RWPE2 (cell line): ENCODE measurements at regions not wholly inside any gene's neighbourhood (a gene's known extent, or its start where the extent isn't known, plus 50 kb on each side); places are given as distances from the start of the nearest gene placed in this dataset.

ENCODE experiments used
- ATAC-seq: fragments of 200-7000 bp; cut with Tn5 transposase; 3 replicates; pipeline ENCODE4 v1.9.1; 2021; ENCODE audit warnings: low read depth
- DNase-seq: peaks from one replicate; pipeline ENCODE4 v3.0.0-alpha.2; 2020; ENCODE audit warnings: low spot score
- H3K27ac ChIP-seq: fragments of 450-650 bp; 2 replicates; pipeline ENCODE4 v1.5.1; 2017; ENCODE audit warnings: mild to moderate bottlenecking; ENCODE audit not compliant: poor library complexity, severe bottlenecking
- H3K27me3 ChIP-seq: fragments of 250-450 bp; sonication (Bioruptor Pico); 2 replicates; pipeline ENCODE4 v1.5.1; 2021; ENCODE audit warnings: mild to moderate bottlenecking, moderate library complexity; ENCODE audit not compliant: insufficient read depth, poor library complexity, severe bottlenecking
- H3K36me3 ChIP-seq: fragments of 250-450 bp; sonication (Bioruptor Pico); 2 replicates; pipeline ENCODE4 v1.5.1; 2020; ENCODE audit warnings: low read depth, mild to moderate bottlenecking, moderate library complexity
- H3K4me1 ChIP-seq: fragments of 250-450 bp; sonication (Bioruptor Pico); 2 replicates; pipeline ENCODE4 v1.5.1; 2021; ENCODE audit warnings: mild to moderate bottlenecking, moderate library complexity; ENCODE audit not compliant: insufficient read depth, poor library complexity, severe bottlenecking
- H3K4me3 ChIP-seq: fragments of 250-450 bp; sonication (Bioruptor Pico); 2 replicates; pipeline ENCODE4 v1.5.1; 2021; ENCODE audit warnings: mild to moderate bottlenecking, moderate library complexity; ENCODE audit not compliant: severe bottlenecking
- H3K9me3 ChIP-seq: fragments of 250-450 bp; sonication (Bioruptor Pico); 2 replicates; pipeline ENCODE4 v1.5.1; 2021; ENCODE audit warnings: mild to moderate bottlenecking, moderate library complexity; ENCODE audit not compliant: severe bottlenecking
- TF ChIP-seq, protein P1 (sequence below): fragments of 450-650 bp; IDR thresholded peaks from one replicate; pipeline ENCODE4 v1.5.1; 2017; ENCODE audit warnings: mild to moderate bottlenecking, moderate library complexity; ENCODE audit not compliant: poor library complexity, severe bottlenecking

DNA sequence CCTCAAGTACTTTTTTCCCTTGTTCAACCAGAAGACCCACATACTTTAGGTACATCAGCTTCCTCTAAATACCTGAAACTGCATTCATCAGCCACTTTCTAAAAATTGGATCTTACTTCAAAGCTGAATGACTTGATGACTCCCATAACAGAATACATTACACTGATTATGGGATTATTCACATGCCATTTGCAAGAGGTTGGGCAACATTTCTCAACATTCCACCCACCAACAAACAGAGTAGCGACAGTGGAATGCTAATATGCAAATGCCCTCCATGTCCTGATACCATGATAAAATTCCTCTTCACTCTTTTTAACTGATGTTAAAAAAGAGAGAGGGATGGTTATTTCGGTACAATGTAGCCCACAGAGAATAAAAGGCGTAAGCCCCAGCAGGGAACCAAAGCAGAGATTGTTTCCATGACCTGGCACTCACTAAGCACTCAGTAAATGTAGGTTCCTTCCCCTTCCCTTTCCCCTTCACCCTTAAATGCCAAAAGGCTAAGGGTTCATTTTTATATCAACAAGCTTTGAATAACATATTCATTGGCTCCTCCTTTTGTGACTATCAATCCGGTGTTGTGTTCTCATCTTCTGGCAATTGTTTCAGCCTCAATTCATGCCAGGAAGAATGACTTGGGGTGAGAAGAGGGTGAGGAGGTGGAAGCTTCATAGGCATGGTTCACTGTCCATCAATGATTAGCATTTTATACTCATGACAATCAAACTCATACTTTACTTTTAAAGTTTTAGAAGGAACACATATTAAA, 317.2 kb downstream of the DHX15 start:
- no peak for DNase-seq
- ATAC-seq: peak; percentile 67; the same call in 2 of the 3 replicates
- no peak overlapping the region for H3K4me3 ChIP-seq
- H3K27me3 ChIP-seq: no peaks in the 10 kb centered on the region
- no peaks in the 10 kb centered on the region for H3K4me1 ChIP-seq
- H3K9me3 ChIP-seq: no peaks in the 10 kb centered on the region
- H3K36me3 ChIP-seq: no peaks in the 10 kb centered on the region
- TF ChIP-seq, protein P1, sequence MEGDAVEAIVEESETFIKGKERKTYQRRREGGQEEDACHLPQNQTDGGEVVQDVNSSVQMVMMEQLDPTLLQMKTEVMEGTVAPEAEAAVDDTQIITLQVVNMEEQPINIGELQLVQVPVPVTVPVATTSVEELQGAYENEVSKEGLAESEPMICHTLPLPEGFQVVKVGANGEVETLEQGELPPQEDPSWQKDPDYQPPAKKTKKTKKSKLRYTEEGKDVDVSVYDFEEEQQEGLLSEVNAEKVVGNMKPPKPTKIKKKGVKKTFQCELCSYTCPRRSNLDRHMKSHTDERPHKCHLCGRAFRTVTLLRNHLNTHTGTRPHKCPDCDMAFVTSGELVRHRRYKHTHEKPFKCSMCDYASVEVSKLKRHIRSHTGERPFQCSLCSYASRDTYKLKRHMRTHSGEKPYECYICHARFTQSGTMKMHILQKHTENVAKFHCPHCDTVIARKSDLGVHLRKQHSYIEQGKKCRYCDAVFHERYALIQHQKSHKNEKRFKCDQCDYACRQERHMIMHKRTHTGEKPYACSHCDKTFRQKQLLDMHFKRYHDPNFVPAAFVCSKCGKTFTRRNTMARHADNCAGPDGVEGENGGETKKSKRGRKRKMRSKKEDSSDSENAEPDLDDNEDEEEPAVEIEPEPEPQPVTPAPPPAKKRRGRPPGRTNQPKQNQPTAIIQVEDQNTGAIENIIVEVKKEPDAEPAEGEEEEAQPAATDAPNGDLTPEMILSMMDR: no peak
- H3K27ac ChIP-seq: no peak overlapping the region

DNA sequence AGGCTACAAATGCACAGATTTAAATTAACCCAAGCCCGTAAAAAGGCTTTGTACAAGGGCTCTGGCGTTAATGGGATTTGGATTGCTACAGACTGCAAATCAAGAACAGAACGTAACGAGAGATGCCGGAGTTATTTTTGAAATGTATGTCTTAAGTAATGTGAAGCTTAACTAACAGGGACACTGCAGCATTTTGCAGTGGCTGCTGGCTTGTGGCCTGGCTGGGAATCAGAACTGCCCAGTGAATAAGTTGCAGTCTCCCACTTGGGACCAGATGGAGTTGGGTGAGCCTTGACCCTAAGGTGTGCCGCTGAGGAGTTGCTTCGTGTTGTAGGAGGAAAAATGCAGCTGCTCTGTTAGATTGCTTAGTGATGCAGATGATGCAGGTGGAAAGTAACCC, 318.4 kb downstream of the DHX15 start:
- Histone ChIP-seq H3K4me1 (no peaks in the 10 kb centered on the region), H3K27ac (no peak overlapping the region), H3K27me3 (no peaks in the 10 kb centered on the region), H3K4me3 (no peak overlapping the region), H3K36me3 (no peaks in the 10 kb centered on the region), H3K9me3 (no peaks in the 10 kb centered on the region)
- no peak for DNase-seq
- ATAC-seq: no peak
- TF ChIP-seq, protein P1: no peak

DNA sequence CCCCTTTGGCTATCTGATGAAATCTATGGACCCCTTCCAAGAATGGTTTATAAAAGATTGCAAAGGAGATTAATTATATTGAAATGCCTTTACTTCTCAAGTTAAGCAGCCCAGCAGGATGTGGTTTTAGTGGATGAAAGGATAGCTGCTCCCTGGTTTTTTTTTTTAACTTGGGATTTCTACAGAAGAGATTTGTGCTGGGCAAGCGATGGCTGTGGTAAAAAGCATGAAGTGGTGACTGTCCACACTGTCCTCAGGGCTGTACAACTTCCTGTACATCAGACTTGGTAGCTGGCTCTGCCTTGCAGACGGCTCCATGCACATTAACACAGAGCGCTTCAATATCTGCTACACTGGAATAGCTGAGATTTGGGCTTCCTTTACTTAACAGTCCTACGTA, 321.7 kb downstream of the DHX15 start:
- H3K36me3 ChIP-seq: no peaks in the 10 kb centered on the region
- no peaks in the 10 kb centered on the region for H3K4me1 ChIP-seq
- no peaks in the 10 kb centered on the region for H3K27me3 ChIP-seq
- peak; percentile 23; the same call in 1 of the 3 replicates for ATAC-seq
- no peak overlapping the region for H3K4me3 ChIP-seq
- TF ChIP-seq, protein P1: no peak
- H3K9me3 ChIP-seq: no peaks in the 10 kb centered on the region
- H3K27ac ChIP-seq: no peak overlapping the region
- no peak for DNase-seq

DNA sequence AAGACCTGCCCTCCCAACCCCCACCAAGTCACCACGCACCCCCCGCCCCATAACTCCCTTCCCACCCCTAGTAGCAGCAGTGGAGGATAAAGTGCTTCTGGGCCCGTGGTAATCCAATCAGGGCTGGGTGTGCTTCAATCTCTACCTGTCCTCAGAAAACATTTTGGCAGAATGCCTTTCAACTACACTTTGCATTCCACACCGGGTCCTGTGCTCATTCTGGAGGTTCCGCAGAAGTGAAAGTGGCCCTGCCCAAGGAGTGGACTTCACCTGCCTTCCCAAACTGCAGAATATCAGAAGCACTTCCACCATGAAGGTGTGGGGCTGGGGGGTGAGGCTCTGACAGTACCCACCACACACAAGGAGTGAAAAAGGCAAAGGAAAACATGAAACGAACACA, 322.3 kb downstream of the DHX15 start:
- DNase-seq: no peak
- no peak overlapping the region for H3K27ac ChIP-seq

More for the DNA sequence above, 322.3 kb downstream of the DHX15 start:
- no peaks in the 10 kb centered on the region for H3K36me3 ChIP-seq
- no peak for ATAC-seq
- no peak overlapping the region for H3K4me3 ChIP-seq
- no peaks in the 10 kb centered on the region for H3K4me1 ChIP-seq
- no peaks in the 10 kb centered on the region for H3K27me3 ChIP-seq
- no peaks in the 10 kb centered on the region for H3K9me3 ChIP-seq
- TF ChIP-seq, protein P1: no peak
